ENCODE measurements at regions not wholly inside any gene's neighbourhood (a gene's known extent, or its start where the extent isn't known, plus 50 kb on each side); places are given as distances from the start of the nearest gene placed in this dataset.
"Not testable (repeated sequence)": the region's sequence is repeated elsewhere in the genome, so short reads cannot be mapped to it uniquely, and the experiment has no call there.

GRCh38 chr20:29443206-29443781 lies 1814.2 kb upstream of the DEFB115 start:
- not testable (repeated sequence) for H3K4me1 ChIP-seq (ENCODE audit: control insufficient read depth, insufficient read depth, low read length); H3K27ac ChIP-seq (ENCODE audit: low read depth, low read length); H3K36me3 ChIP-seq (ENCODE audit: control insufficient read depth, insufficient read depth, low read length); H3K9ac ChIP-seq (ENCODE audit: low read length); H3K4me3 ChIP-seq (ENCODE audit: low read depth, low read length); H3K27me3 ChIP-seq (ENCODE audit: control insufficient read depth, insufficient read depth, low read length)
- H3K9me3 ChIP-seq (ENCODE audit: control insufficient read depth, insufficient read depth, low read depth, low read length) = peaks cover 36% of the 10 kb centered on the region; the same call in 1 of the 2 replicates

- H3K36me3 ChIP-seq (ENCODE audit: control insufficient read depth, insufficient read depth, low read length) = no peaks in the 10 kb centered on the region
- H3K27me3 ChIP-seq (ENCODE audit: control insufficient read depth, insufficient read depth, low read length) = no peaks in the 10 kb centered on the region; the same call in 1 of the 2 replicates
- no peaks in the 10 kb centered on the region for H3K4me1 ChIP-seq (ENCODE audit: control insufficient read depth, insufficient read depth, low read length)
- no peak overlapping the region for H3K9ac ChIP-seq (ENCODE audit: low read length)
- peaks cover 36% of the 10 kb centered on the region for H3K9me3 ChIP-seq (ENCODE audit: control insufficient read depth, insufficient read depth, low read depth, low read length)
- H3K27ac ChIP-seq (ENCODE audit: low read depth, low read length) = no peak overlapping the region
- no peak overlapping the region for H3K4me3 ChIP-seq (ENCODE audit: low read depth, low read length)
Measured at GRCh38 chr20:29443819-29444218, 1813.6 kb upstream of the DEFB115 start.

GRCh38 chr20:29445050-29445907 lies 1812.2 kb upstream of the DEFB115 start:
- H3K27me3 ChIP-seq (ENCODE audit: control insufficient read depth, insufficient read depth, low read length); H3K4me1 ChIP-seq (ENCODE audit: control insufficient read depth, insufficient read depth, low read length); H3K9ac ChIP-seq (ENCODE audit: low read length); H3K4me3 ChIP-seq (ENCODE audit: low read depth, low read length); H3K27ac ChIP-seq (ENCODE audit: low read depth, low read length); H3K36me3 ChIP-seq (ENCODE audit: control insufficient read depth, insufficient read depth, low read length): not testable (repeated sequence)
- H3K9me3 ChIP-seq (ENCODE audit: control insufficient read depth, insufficient read depth, low read depth, low read length) = peaks cover 37% of the 10 kb centered on the region

GRCh38 chr20:29447517-29448484 lies 1809.7 kb upstream of the DEFB115 start:
- not testable (repeated sequence) for H3K4me3 ChIP-seq (ENCODE audit: low read depth, low read length); H3K27me3 ChIP-seq (ENCODE audit: control insufficient read depth, insufficient read depth, low read length); H3K27ac ChIP-seq (ENCODE audit: low read depth, low read length); H3K36me3 ChIP-seq (ENCODE audit: control insufficient read depth, insufficient read depth, low read length); H3K4me1 ChIP-seq (ENCODE audit: control insufficient read depth, insufficient read depth, low read length); H3K9ac ChIP-seq (ENCODE audit: low read length)
- peaks cover 43% of the 10 kb centered on the region for H3K9me3 ChIP-seq (ENCODE audit: control insufficient read depth, insufficient read depth, low read depth, low read length)

GRCh38 chr20:29448806-29449470 lies 1808.5 kb upstream of the DEFB115 start:
- H3K4me3 ChIP-seq (ENCODE audit: low read depth, low read length) = no peak overlapping the region
- no peaks in the 10 kb centered on the region for H3K4me1 ChIP-seq (ENCODE audit: control insufficient read depth, insufficient read depth, low read length)
- H3K27ac ChIP-seq (ENCODE audit: low read depth, low read length) = no peak overlapping the region
- H3K27me3 ChIP-seq (ENCODE audit: control insufficient read depth, insufficient read depth, low read length) = no peaks in the 10 kb centered on the region
- peaks cover 42% of the 10 kb centered on the region for H3K9me3 ChIP-seq (ENCODE audit: control insufficient read depth, insufficient read depth, low read depth, low read length)
- H3K36me3 ChIP-seq (ENCODE audit: control insufficient read depth, insufficient read depth, low read length) = no peaks in the 10 kb centered on the region
- H3K9ac ChIP-seq (ENCODE audit: low read length) = no peak overlapping the region

GRCh38 chr20:29452186-29452585 lies 1805.3 kb upstream of the DEFB115 start:
- Histone ChIP-seq H3K27me3 (ENCODE audit: control insufficient read depth, insufficient read depth, low read length) (no peaks in the 10 kb centered on the region), H3K27ac (ENCODE audit: low read depth, low read length) (no peak overlapping the region), H3K4me1 (ENCODE audit: control insufficient read depth, insufficient read depth, low read length) (no peaks in the 10 kb centered on the region), H3K9me3 (ENCODE audit: control insufficient read depth, insufficient read depth, low read depth, low read length) (peaks cover 50% of the 10 kb centered on the region), H3K36me3 (ENCODE audit: control insufficient read depth, insufficient read depth, low read length) (no peaks in the 10 kb centered on the region), H3K9ac (ENCODE audit: low read length) (no peak overlapping the region), H3K4me3 (ENCODE audit: low read depth, low read length) (no peak overlapping the region)

GRCh38 chr20:29456987-29457693 lies 1800.3 kb upstream of the DEFB115 start:
- H3K27ac ChIP-seq (ENCODE audit: low read depth, low read length); H3K27me3 ChIP-seq (ENCODE audit: control insufficient read depth, insufficient read depth, low read length); H3K36me3 ChIP-seq (ENCODE audit: control insufficient read depth, insufficient read depth, low read length); H3K4me1 ChIP-seq (ENCODE audit: control insufficient read depth, insufficient read depth, low read length); H3K9ac ChIP-seq (ENCODE audit: low read length); H3K4me3 ChIP-seq (ENCODE audit: low read depth, low read length): not testable (repeated sequence)
- H3K9me3 ChIP-seq (ENCODE audit: control insufficient read depth, insufficient read depth, low read depth, low read length) = peaks cover 48% of the 10 kb centered on the region; the same call in 1 of the 2 replicates

GRCh38 chr20:29472606-29473005 lies 1784.9 kb upstream of the DEFB115 start:
- H3K9me3 ChIP-seq (ENCODE audit: control insufficient read depth, insufficient read depth, low read depth, low read length) = peaks cover 13% of the 10 kb centered on the region; the same call in 1 of the 2 replicates
- no peak overlapping the region for H3K27ac ChIP-seq (ENCODE audit: low read depth, low read length)
- H3K4me3 ChIP-seq (ENCODE audit: low read depth, low read length) = no peak overlapping the region
- no peaks in the 10 kb centered on the region for H3K36me3 ChIP-seq (ENCODE audit: control insufficient read depth, insufficient read depth, low read length)
- H3K9ac ChIP-seq (ENCODE audit: low read length) = no peak overlapping the region
- H3K27me3 ChIP-seq (ENCODE audit: control insufficient read depth, insufficient read depth, low read length) = no peaks in the 10 kb centered on the region
- no peaks in the 10 kb centered on the region for H3K4me1 ChIP-seq (ENCODE audit: control insufficient read depth, insufficient read depth, low read length)

GRCh38 chr20:29492840-29493239 lies 1764.6 kb upstream of the DEFB115 start:
- not testable (repeated sequence) for H3K9ac ChIP-seq (ENCODE audit: low read length); H3K36me3 ChIP-seq (ENCODE audit: control insufficient read depth, insufficient read depth, low read length); H3K27ac ChIP-seq (ENCODE audit: low read depth, low read length); H3K27me3 ChIP-seq (ENCODE audit: control insufficient read depth, insufficient read depth, low read length); H3K4me1 ChIP-seq (ENCODE audit: control insufficient read depth, insufficient read depth, low read length); H3K4me3 ChIP-seq (ENCODE audit: low read depth, low read length)
- peaks cover 22% of the 10 kb centered on the region for H3K9me3 ChIP-seq (ENCODE audit: control insufficient read depth, insufficient read depth, low read depth, low read length)

- not testable (repeated sequence) for H3K4me1 ChIP-seq (ENCODE audit: control insufficient read depth, insufficient read depth, low read length); H3K9ac ChIP-seq (ENCODE audit: low read length); H3K27me3 ChIP-seq (ENCODE audit: control insufficient read depth, insufficient read depth, low read length); H3K27ac ChIP-seq (ENCODE audit: low read depth, low read length); H3K36me3 ChIP-seq (ENCODE audit: control insufficient read depth, insufficient read depth, low read length); H3K4me3 ChIP-seq (ENCODE audit: low read depth, low read length)
- H3K9me3 ChIP-seq (ENCODE audit: control insufficient read depth, insufficient read depth, low read depth, low read length) = peaks cover 36% of the 10 kb centered on the region
Measured at GRCh38 chr20:29496767-29497166, 1760.7 kb upstream of the DEFB115 start.
